ENCODE measurements at regions not wholly inside any gene's neighbourhood (a gene's known extent, or its start where the extent isn't known, plus 50 kb on each side); places are given as distances from the start of the nearest gene placed in this dataset.

DNA sequence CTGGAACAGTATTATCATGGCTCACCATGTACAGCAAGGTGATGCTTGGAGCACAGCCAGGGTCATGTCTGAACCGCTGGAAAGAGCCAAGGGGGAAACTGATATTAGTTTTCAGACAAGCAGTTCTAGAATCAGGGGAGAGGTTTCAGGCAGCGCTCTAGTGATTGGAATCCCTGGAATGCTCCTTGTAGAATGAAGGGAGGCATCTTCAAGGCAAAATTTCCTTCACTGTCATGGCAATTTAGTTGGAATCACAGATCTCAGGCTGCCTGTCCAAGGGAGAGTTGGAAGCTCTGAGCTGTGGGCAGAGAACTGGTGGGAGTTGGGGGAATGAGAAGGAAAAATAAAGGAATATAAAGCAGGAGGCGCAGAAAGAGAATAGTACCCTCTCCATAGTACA, 737.1 kb downstream of the PTPRU start:
- TF ChIP-seq YY1 (IDR thresholded peaks at IDR 0.05; ENCODE audit: insufficient read depth, insufficient read length) (no peak), ZNF274 (IDR thresholded peaks at IDR 0.05; ENCODE audit: low read depth, low read length) (no peak), SUZ12 (IDR thresholded peaks at IDR 0.05; ENCODE audit: extremely low read depth, insufficient read depth, insufficient read length) (no peak)

Data from NT2/D1 (cell line).